HEK293 (cell line): ENCODE measurements at regions not wholly inside any gene's neighbourhood (a gene's known extent, or its start where the extent isn't known, plus 50 kb on each side); places are given as distances from the start of the nearest gene placed in this dataset.

Experiments
- GLIS1 ChIP-seq: fragments of 450-650 bp; formaldehyde crosslinking; IDR thresholded peaks from 2 replicates; pipeline ENCODE4 v1.5.1; 2016; ENCODE audit warnings: missing biosample characterization, missing genetic modification characterization
- HIC1 ChIP-seq: fragments of 450-650 bp; formaldehyde crosslinking; IDR thresholded peaks from 2 replicates; pipeline ENCODE4 v1.5.1; 2016; ENCODE audit warnings: missing biosample characterization, missing genetic modification characterization
- MYNN ChIP-seq: fragments of 450-650 bp; formaldehyde crosslinking; IDR thresholded peaks from 2 replicates; pipeline ENCODE4 v1.5.1; 2016; ENCODE audit warnings: missing biosample characterization, missing genetic modification characterization, borderline replicate concordance
- PATZ1 ChIP-seq: fragments of 450-650 bp; formaldehyde crosslinking; IDR thresholded peaks from 2 replicates; pipeline ENCODE4 v1.5.1; 2016; ENCODE audit warnings: missing biosample characterization, missing genetic modification characterization
- TCF7L2 ChIP-seq: IDR thresholded peaks from 2 replicates; pipeline ENCODE4 v1.6.1; 2011; ENCODE audit warnings: low read depth, mild to moderate bottlenecking, inconsistent platforms, low read length, moderate library complexity, borderline replicate concordance
- ZBTB26 ChIP-seq: fragments of 450-650 bp; formaldehyde crosslinking; optimal IDR thresholded peaks from 2 replicates; pipeline ENCODE3; 2016; ENCODE audit warnings: missing biosample characterization, mild to moderate bottlenecking, missing genetic modification characterization
- ZBTB48 ChIP-seq: fragments of 450-650 bp; formaldehyde crosslinking; IDR thresholded peaks from 2 replicates; pipeline ENCODE4 v1.5.1; 2016; ENCODE audit warnings: missing biosample characterization, missing genetic modification characterization
- ZFP3 ChIP-seq: fragments of 450-650 bp; formaldehyde crosslinking; IDR thresholded peaks from 2 replicates; pipeline ENCODE4 v1.5.1; 2016; ENCODE audit warnings: low read depth, missing biosample characterization, missing genetic modification characterization
- ZNF514 ChIP-seq: fragments of 450-650 bp; formaldehyde crosslinking; IDR thresholded peaks from 2 replicates; pipeline ENCODE4 v1.5.1; 2016; ENCODE audit warnings: missing biosample characterization, missing genetic modification characterization
- TF ChIP-seq, protein P1 (sequence below): fragments of 450-650 bp; formaldehyde crosslinking; IDR thresholded peaks from 2 replicates; pipeline ENCODE4 v1.5.1; 2016; ENCODE audit warnings: missing biosample characterization, missing genetic modification characterization
- TF ChIP-seq, protein P2 (sequence below): fragments of 450-650 bp; formaldehyde crosslinking; IDR thresholded peaks from 2 replicates; pipeline ENCODE4 v1.5.1; 2016; ENCODE audit warnings: missing biosample characterization, missing genetic modification characterization, low read depth

DNA sequence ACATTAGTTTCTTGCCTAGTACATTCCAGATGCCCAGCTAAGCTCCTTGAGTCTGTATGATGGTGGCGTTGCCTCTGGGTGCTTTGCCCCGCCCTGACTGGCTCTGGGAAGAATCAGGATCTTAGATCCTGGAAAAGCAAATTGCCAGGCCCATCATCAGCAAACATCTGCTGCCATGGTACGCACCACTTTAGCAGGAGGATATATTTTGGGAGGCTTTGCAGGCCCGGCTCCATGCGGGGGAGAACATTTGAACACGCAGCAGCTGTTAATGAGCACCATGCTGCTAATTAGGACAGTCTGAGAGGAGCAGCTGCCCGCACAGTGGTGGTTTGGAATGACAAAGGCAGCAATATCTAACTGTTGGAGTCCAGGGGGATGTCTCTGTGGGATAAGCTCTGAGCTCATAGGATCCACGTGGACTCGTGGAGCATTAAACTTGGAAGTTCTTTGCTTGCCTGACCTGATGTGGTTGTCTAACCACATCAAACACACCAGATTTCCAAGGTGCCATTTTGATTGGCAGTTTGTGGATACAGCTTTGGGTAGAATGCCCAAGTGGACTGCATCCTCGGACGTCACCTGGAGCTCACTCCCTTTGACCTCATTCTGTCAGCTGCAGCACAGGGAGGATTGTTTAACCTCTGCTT is 217.0 kb upstream of the ZBED5 start:
- TF ChIP-seq, protein P1, sequence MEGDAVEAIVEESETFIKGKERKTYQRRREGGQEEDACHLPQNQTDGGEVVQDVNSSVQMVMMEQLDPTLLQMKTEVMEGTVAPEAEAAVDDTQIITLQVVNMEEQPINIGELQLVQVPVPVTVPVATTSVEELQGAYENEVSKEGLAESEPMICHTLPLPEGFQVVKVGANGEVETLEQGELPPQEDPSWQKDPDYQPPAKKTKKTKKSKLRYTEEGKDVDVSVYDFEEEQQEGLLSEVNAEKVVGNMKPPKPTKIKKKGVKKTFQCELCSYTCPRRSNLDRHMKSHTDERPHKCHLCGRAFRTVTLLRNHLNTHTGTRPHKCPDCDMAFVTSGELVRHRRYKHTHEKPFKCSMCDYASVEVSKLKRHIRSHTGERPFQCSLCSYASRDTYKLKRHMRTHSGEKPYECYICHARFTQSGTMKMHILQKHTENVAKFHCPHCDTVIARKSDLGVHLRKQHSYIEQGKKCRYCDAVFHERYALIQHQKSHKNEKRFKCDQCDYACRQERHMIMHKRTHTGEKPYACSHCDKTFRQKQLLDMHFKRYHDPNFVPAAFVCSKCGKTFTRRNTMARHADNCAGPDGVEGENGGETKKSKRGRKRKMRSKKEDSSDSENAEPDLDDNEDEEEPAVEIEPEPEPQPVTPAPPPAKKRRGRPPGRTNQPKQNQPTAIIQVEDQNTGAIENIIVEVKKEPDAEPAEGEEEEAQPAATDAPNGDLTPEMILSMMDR (tag by site-specific recombination) = no peak
- TF ChIP-seq MYNN (tag by site-specific recombination) = no peak
- TF ChIP-seq ZNF514 (tag by site-specific recombination) = no peak
- TF ChIP-seq ZBTB26 (tag by site-specific recombination) = no peak
- no peak for TF ChIP-seq TCF7L2
- TF ChIP-seq, protein P2, sequence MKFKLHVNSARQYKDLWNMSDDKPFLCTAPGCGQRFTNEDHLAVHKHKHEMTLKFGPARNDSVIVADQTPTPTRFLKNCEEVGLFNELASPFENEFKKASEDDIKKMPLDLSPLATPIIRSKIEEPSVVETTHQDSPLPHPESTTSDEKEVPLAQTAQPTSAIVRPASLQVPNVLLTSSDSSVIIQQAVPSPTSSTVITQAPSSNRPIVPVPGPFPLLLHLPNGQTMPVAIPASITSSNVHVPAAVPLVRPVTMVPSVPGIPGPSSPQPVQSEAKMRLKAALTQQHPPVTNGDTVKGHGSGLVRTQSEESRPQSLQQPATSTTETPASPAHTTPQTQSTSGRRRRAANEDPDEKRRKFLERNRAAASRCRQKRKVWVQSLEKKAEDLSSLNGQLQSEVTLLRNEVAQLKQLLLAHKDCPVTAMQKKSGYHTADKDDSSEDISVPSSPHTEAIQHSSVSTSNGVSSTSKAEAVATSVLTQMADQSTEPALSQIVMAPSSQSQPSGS (tag by site-specific recombination) = no peak
- TF ChIP-seq GLIS1 = no peak
- no peak for TF ChIP-seq HIC1 (tag by site-specific recombination)
- no peak for TF ChIP-seq ZBTB48 (tag by site-specific recombination)
- TF ChIP-seq ZFP3 (tag by site-specific recombination) = no peak
- TF ChIP-seq PATZ1 (tag by site-specific recombination) = no peak
